ENCODE measurements at regions not wholly inside any gene's neighbourhood (a gene's known extent, or its start where the extent isn't known, plus 50 kb on each side); places are given as distances from the start of the nearest gene placed in this dataset.

- no peak for TF ChIP-seq CHD7 (IDR thresholded peaks at IDR 0.05; ENCODE audit: insufficient replicate concordance, low read length)
Measured at GRCh38 chr15:95451938-95452337, 878.6 kb upstream of the NR2F2 start (continued).

All from H1 (cell line).